Ectodermal cell (in vitro differentiated cells): ENCODE measurements at regions not wholly inside any gene's neighbourhood (a gene's known extent, or its start where the extent isn't known, plus 50 kb on each side); places are given as distances from the start of the nearest gene placed in this dataset.

Experiments
- H3K27ac ChIP-seq: 2 replicates; pipeline ENCODE4 v1.7.0; 2013; ENCODE audit warnings: mild to moderate bottlenecking, low read depth, low read length; ENCODE audit not compliant: insufficient read depth, poor library complexity, severe bottlenecking
- H3K27me3 ChIP-seq: 2 replicates; pipeline ENCODE4 v1.7.0; 2013; ENCODE audit warnings: mild to moderate bottlenecking, low read length; ENCODE audit not compliant: insufficient read depth, control insufficient read depth, poor library complexity, severe bottlenecking
- H3K36me3 ChIP-seq: one replicate; pipeline ENCODE4 v1.7.0; 2013; ENCODE audit warnings: low read length; ENCODE audit not compliant: control insufficient read depth, insufficient read depth
- H3K4me1 ChIP-seq: one replicate; pipeline ENCODE4 v1.7.0; 2013; ENCODE audit warnings: low read length; ENCODE audit not compliant: control insufficient read depth, insufficient read depth
- H3K4me3 ChIP-seq: 2 replicates; pipeline ENCODE4 v1.7.0; 2013; ENCODE audit warnings: low read depth, low read length, control low read depth; ENCODE audit not compliant: insufficient read depth
- H3K9me3 ChIP-seq: 2 replicates; pipeline ENCODE4 v1.7.0; 2013; ENCODE audit warnings: mild to moderate bottlenecking, low read length, moderate library complexity; ENCODE audit not compliant: control insufficient read depth
- WGBS, 2 experiments: methylation state at CpG; one replicate each; pipeline ENCODE4 v1.1.7; 2013; ENCODE audit warnings: missing lambda C conversion rate in 2 of 2; 5-methylcytosine and 5-hydroxymethylcytosine counted together

DNA sequence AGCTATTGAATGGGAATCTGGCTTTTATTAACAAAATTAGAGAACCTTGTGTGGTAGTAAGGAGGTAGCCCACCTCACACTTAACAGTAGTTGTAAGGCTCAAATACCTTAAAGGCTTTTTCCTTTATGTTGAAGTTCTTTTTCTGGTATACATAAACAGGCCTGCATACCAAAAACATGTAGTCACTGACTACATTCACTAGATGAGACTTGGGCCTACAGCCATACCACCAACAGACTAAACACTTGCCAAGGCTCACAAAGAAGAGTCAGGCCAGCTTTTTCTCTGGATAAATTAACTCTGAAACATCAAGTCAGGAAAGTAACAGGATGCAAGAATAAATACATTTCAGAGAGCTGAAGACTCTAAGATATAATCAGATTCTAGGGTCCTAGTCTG, 78.6 kb upstream of the MPDZ start:
- no peak overlapping the region for H3K27ac ChIP-seq
- H3K4me1 ChIP-seq = no peaks in the 10 kb centered on the region
- H3K27me3 ChIP-seq = no peaks in the 10 kb centered on the region
- no peak overlapping the region for H3K4me3 ChIP-seq
- H3K9me3 ChIP-seq = no peaks in the 10 kb centered on the region
- H3K36me3 ChIP-seq = no peaks in the 10 kb centered on the region

DNA sequence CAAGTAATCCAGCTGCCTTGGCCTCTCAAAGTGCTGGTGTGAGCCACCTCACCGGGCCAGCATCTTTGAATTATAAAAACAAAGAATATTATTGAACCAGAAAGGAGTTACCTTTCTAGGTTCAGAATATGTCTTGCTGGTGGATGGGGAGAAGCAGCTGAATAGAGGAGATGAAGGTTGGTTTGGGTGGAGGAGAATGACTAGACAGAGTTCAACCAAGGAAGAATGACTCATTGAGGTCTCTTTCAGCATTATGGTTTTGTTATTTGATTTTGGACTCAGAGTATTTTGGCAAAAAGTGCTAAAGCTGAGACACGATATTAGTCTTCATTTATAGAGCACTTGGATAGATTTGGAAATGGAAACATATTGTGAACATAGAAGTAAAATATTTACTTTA, 75.2 kb upstream of the MPDZ start:
- 91 to 94% methylated on average over 1 to 2 of the region's 2 CpGs for whole genome bisulfite sequencing, 2 experiments
- Histone ChIP-seq H3K4me3 (no peak overlapping the region), H3K27me3 (no peaks in the 10 kb centered on the region), H3K4me1 (no peaks in the 10 kb centered on the region), H3K27ac (no peak overlapping the region), H3K9me3 (no peaks in the 10 kb centered on the region), H3K36me3 (no peaks in the 10 kb centered on the region)

DNA sequence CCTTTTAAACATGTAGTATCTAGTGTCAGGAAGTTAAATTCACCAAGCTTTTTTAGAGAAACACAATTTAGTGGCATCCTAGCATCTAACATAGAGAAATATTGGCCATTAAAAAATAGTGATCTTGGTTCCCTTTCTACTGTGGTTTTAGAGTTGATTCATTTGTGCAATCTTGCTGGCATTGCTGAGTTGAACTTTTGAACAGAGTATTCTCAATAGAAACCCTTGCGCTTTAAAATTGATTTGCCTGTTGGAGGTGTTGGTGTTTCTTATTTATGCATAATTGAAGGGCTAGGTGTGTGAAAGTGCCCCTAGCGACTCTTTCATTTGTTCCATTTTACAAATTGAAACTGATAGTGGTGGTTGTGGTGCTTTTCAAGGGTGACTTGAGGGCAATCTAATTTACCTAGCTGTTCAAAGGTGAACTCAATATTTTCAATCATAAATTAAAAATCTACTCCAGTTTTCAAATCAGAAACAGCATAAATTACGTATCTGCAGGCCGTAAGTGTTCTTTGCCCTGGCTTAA, 73.0 kb upstream of the MPDZ start:
- H3K9me3 ChIP-seq = no peaks in the 10 kb centered on the region
- H3K4me1 ChIP-seq = no peaks in the 10 kb centered on the region
- no peak overlapping the region for H3K4me3 ChIP-seq
- H3K27ac ChIP-seq = no peak overlapping the region
- no peaks in the 10 kb centered on the region for H3K36me3 ChIP-seq
- WGBS, 2 experiments = 88 to 97% methylated on average over 4 of the region's 4 CpGs
- H3K27me3 ChIP-seq = no peaks in the 10 kb centered on the region

- 0 to 27% methylated on average over 1 to 3 of the region's 3 CpGs for WGBS, 2 experiments
- H3K9me3 ChIP-seq = no peaks in the 10 kb centered on the region
- no peaks in the 10 kb centered on the region for H3K4me1 ChIP-seq
- no peaks in the 10 kb centered on the region for H3K27me3 ChIP-seq
- no peaks in the 10 kb centered on the region for H3K36me3 ChIP-seq
- H3K27ac ChIP-seq = no peak overlapping the region
- H3K4me3 ChIP-seq = no peak overlapping the region
Observed at GRCh38 chr9:13351778-13352386, 72.4 kb upstream of the MPDZ start.

- no peaks in the 10 kb centered on the region for H3K36me3 ChIP-seq
- no peaks in the 10 kb centered on the region for H3K9me3 ChIP-seq
- 100% methylated on average over 1 of the region's 2 CpGs; no CpG with 5 or more reads in 1 of the 2 experiments for WGBS, 2 experiments
- H3K4me3 ChIP-seq = no peak overlapping the region
- H3K27me3 ChIP-seq = no peaks in the 10 kb centered on the region
- H3K27ac ChIP-seq = no peak overlapping the region
- no peaks in the 10 kb centered on the region for H3K4me1 ChIP-seq
Observed at GRCh38 chr9:13332571-13332970, 53.1 kb upstream of the MPDZ start.

- Histone ChIP-seq H3K27ac (no peak overlapping the region), H3K27me3 (no peaks in the 10 kb centered on the region), H3K9me3 (no peaks in the 10 kb centered on the region), H3K4me3 (no peak overlapping the region), H3K36me3 (no peaks in the 10 kb centered on the region), H3K4me1 (no peaks in the 10 kb centered on the region)
- 83 to 100% methylated on average over 1 to 2 of the region's 3 CpGs for WGBS, 2 experiments
Observed at GRCh38 chr9:13331320-13331719, 51.8 kb upstream of the MPDZ start.

- no peaks in the 10 kb centered on the region for H3K4me1 ChIP-seq
- H3K36me3 ChIP-seq = no peaks in the 10 kb centered on the region
- WGBS, 2 experiments = 86 to 90% methylated on average over 1 of the region's 1 CpG
- H3K9me3 ChIP-seq = no peaks in the 10 kb centered on the region
- H3K27ac ChIP-seq = no peak overlapping the region
- no peak overlapping the region for H3K4me3 ChIP-seq
- H3K27me3 ChIP-seq = no peaks in the 10 kb centered on the region
Observed at GRCh38 chr9:13330396-13331004, 51.0 kb upstream of the MPDZ start.
